SK-N-SH (cell line): ENCODE measurements at regions not wholly inside any gene's neighbourhood (a gene's known extent, or its start where the extent isn't known, plus 50 kb on each side); places are given as distances from the start of the nearest gene placed in this dataset.

Experiments used
- CTCF ChIA-PET: fragments of 300-600, 350-600 bp; formaldehyde crosslinking; extraction: SDS; loops from one replicate; lab custom pipeline; 2021; lab: Yijun Ruan, JAX
- POLR2A ChIA-PET: fragments of 350-600 bp; sonication (Branson Sonifier 250); formaldehyde crosslinking; extraction: SDS; loops from one replicate; lab custom pipeline; 2020; ENCODE audit warnings: antibody characterized with exemption, inconsistent platforms; lab: Yijun Ruan, JAX
- DNase-seq: peaks from one replicate; pipeline ENCODE4 v3.0.0; 2012
- H2AFZ ChIP-seq: fragments of 200-600 bp; sonication (generic); 2 replicates; pipeline ENCODE4 v1.8.1; 2016; ENCODE audit warnings: antibody characterized with exemption, mild to moderate bottlenecking, low read depth
- H3F3A ChIP-seq: fragments of 200-600 bp; sonication (generic); replicated peaks from 2 replicates; pipeline ENCODE3; 2016; ENCODE audit warnings: antibody characterized with exemption, mild to moderate bottlenecking; ENCODE audit not compliant: insufficient read depth
- H3K27ac ChIP-seq, 2 experiments: fragments of 200-500 bp in 1 of 2; fragments of 200-600 bp in 1 of 2; sonication (Bioruptor generic) in 1 of 2; sonication (generic), shearing (Covaris generic) in 1 of 2; 2 replicates each; pipeline versions ENCODE4 v1.5.1 to v1.6.1; 2014 to 2016; ENCODE audit warnings: low read depth in 2 of 2, inconsistent platforms in 1 of 2, low read length in 1 of 2, mild to moderate bottlenecking in 1 of 2, mixed read lengths in 1 of 2
- H3K27me3 ChIP-seq: fragments of 200-600 bp; sonication (generic), shearing (Covaris generic); 2 replicates; pipeline ENCODE4 v1.6.1; 2016; ENCODE audit warnings: mixed run types; ENCODE audit not compliant: insufficient read depth
- H3K36me3 ChIP-seq, 2 experiments: fragments of 200-500 bp in 1 of 2; fragments of 200-600 bp in 1 of 2; sonication (Bioruptor generic) in 1 of 2; sonication (generic) in 1 of 2; replicated peaks in 1 of 2; 2 replicates each; pipeline versions ENCODE3 to v1.5.1; 2014 to 2016; ENCODE audit warnings: low read length in 1 of 2, mild to moderate bottlenecking in 1 of 2; ENCODE audit not compliant: insufficient read depth in 2 of 2, control insufficient read depth in 1 of 2
- H3K4me1 ChIP-seq, 2 experiments: fragments of 200-500 bp in 1 of 2; fragments of 200-600 bp in 1 of 2; sonication (Bioruptor generic) in 1 of 2; sonication (generic), shearing (Covaris generic) in 1 of 2; 2 replicates each; pipeline versions ENCODE4 v1.5.1 to v1.6.1; 2014 to 2016; ENCODE audit warnings: low read depth in 1 of 2, low read length in 1 of 2, mixed run types in 1 of 2; ENCODE audit not compliant: insufficient read depth in 2 of 2, control insufficient read depth in 1 of 2
- H3K4me2 ChIP-seq: fragments of 200-600 bp; sonication (generic), shearing (Covaris generic); 2 replicates; pipeline ENCODE4 v1.6.1; 2017; ENCODE audit warnings: mixed run types
- H3K4me3 ChIP-seq, 2 experiments: fragments of 200-500 bp in 1 of 2; fragments of 200-600 bp in 1 of 2; sonication (Bioruptor generic) in 1 of 2; sonication (generic), shearing (Covaris generic) in 1 of 2; 2 replicates each; pipeline versions ENCODE4 v1.5.1 to v1.8.1; 2014 to 2016; ENCODE audit warnings: low read depth in 2 of 2, inconsistent platforms in 1 of 2, low read length in 1 of 2, mild to moderate bottlenecking in 1 of 2, mixed read lengths in 1 of 2, moderate library complexity in 1 of 2
- H3K79me2 ChIP-seq: fragments of 200-600 bp; sonication (generic); 2 replicates; pipeline ENCODE4 v1.8.1; 2017; ENCODE audit warnings: mild to moderate bottlenecking; ENCODE audit not compliant: insufficient read depth
- H3K9ac ChIP-seq: fragments of 200-600 bp; sonication (generic); 2 replicates; pipeline ENCODE4 v1.6.1; 2017; ENCODE audit warnings: mixed run types
- H3K9me2 ChIP-seq: fragments of 200-600 bp; sonication (generic); 2 replicates; pipeline ENCODE4 v1.6.1; 2017; ENCODE audit warnings: mixed run types
- H3K9me3 ChIP-seq: fragments of 200-600 bp; sonication (generic); 2 replicates; pipeline ENCODE4 v1.6.1; 2017; ENCODE audit warnings: mixed run types, mild to moderate bottlenecking, moderate library complexity
- H4K20me1 ChIP-seq: fragments of 200-600 bp; sonication (generic); 2 replicates; pipeline ENCODE4 v1.6.1; 2017; ENCODE audit warnings: mild to moderate bottlenecking, mixed run types; ENCODE audit not compliant: insufficient read depth
- ELF1 ChIP-seq: IDR thresholded peaks from 2 replicates; pipeline ENCODE4 v1.4.0; 2012
- EP300 ChIP-seq, 2 experiments: IDR thresholded peaks; 2 replicates each; pipeline versions ENCODE4 v1.4.0 to v1.6.1; 2012; ENCODE audit warnings: borderline replicate concordance in 1 of 2, low read depth in 1 of 2, low read length in 1 of 2
- EZH2phosphoT487 ChIP-seq: fragments of 200-600 bp; sonication (generic); IDR thresholded peaks from 2 replicates; pipeline ENCODE4 v1.6.1; 2017; ENCODE audit warnings: low read depth, mixed run types, mild to moderate bottlenecking, antibody characterized with exemption, moderate library complexity, borderline replicate concordance
- FOXJ3 ChIP-seq: sonication (generic); formaldehyde crosslinking; IDR thresholded peaks from 2 replicates; pipeline ENCODE4 v1.5.1; 2020; ENCODE audit warnings: mild to moderate bottlenecking, missing genetic modification reagents
- GABPA ChIP-seq: IDR thresholded peaks from 2 replicates; pipeline ENCODE4 v1.4.0; 2012; ENCODE audit warnings: low read depth, mild to moderate bottlenecking
- IRF3 ChIP-seq: fragments of 150-350 bp; IDR thresholded peaks from 2 replicates; pipeline ENCODE4 v1.6.1; 2016; ENCODE audit warnings: mild to moderate bottlenecking, low read depth, low read length
- NFIC ChIP-seq: IDR thresholded peaks from 2 replicates; pipeline ENCODE4 v1.4.0; 2012; ENCODE audit warnings: borderline replicate concordance
- REST ChIP-seq: IDR thresholded peaks from 2 replicates; pipeline ENCODE4 v1.6.1; 2012; ENCODE audit warnings: mild to moderate bottlenecking, low read depth, low read length, moderate library complexity
- RXRA ChIP-seq: IDR thresholded peaks from 2 replicates; pipeline ENCODE4 v1.4.0; 2012; ENCODE audit warnings: low read depth, mild to moderate bottlenecking, borderline replicate concordance
- SMC3 ChIP-seq: IDR thresholded peaks from 2 replicates; pipeline ENCODE4 v1.6.1; 2012; ENCODE audit warnings: low read depth, low read length, improper control_type of control experiment
- TCF12 ChIP-seq: IDR thresholded peaks from 2 replicates; pipeline ENCODE4 v1.4.0; 2012
- TEAD4 ChIP-seq: IDR thresholded peaks from 2 replicates; pipeline ENCODE4 v1.4.0; 2012; ENCODE audit warnings: mild to moderate bottlenecking, borderline replicate concordance; ENCODE audit not compliant: insufficient read depth
- WGBS: methylation state at CpG from one replicate; pipeline ENCODE4 v1.1.6; 2017; ENCODE audit warnings: low lambda C conversion rate; 5-methylcytosine and 5-hydroxymethylcytosine counted together

- CTCF ChIA-PET = no interaction called here
- POLR2A ChIA-PET = no interaction called here
Observed at GRCh38 chr2:242011991-242012764, 142.6 kb downstream of the RTP5 start.

More at GRCh38 chr2:242011991-242012764, 142.6 kb downstream of the RTP5 start:
- 85% methylated on average over 38 of the region's 40 CpGs for WGBS
- no peaks in the 10 kb centered on the region for H3K9me2 ChIP-seq
- no peaks in the 10 kb centered on the region for H4K20me1 ChIP-seq
- no peak overlapping the region for H3K4me3 ChIP-seq
- no peaks in the 10 kb centered on the region for H3K79me2 ChIP-seq
- no peaks in the 10 kb centered on the region for H3K9me3 ChIP-seq
- DNase-seq = no peak
- H3K9ac ChIP-seq = no peak overlapping the region
- no peak overlapping the region for H3K27ac ChIP-seq
- H3K36me3 ChIP-seq = no peaks in the 10 kb centered on the region
- H2AFZ ChIP-seq = no peak overlapping the region
- H3K4me1 ChIP-seq = no peaks in the 10 kb centered on the region; a peak in 1 of 4 replicates
- no peaks in the 10 kb centered on the region for H3K27me3 ChIP-seq
- no peak for TF ChIP-seq IRF3
- no peak for TF ChIP-seq SMC3
- no peak for TF ChIP-seq REST
- no peak for TF ChIP-seq GABPA
- TF ChIP-seq EZH2phosphoT487 = no peak
- TF ChIP-seq TCF12 = no peak
- no peak for TF ChIP-seq NFIC
- no peak for TF ChIP-seq ELF1
- no peak for TF ChIP-seq TEAD4
- TF ChIP-seq FOXJ3 (CRISPR knock-in tag) = no peak
- TF ChIP-seq EP300 (IDR thresholded peaks at IDR 0.05; ENCODE audit: borderline replicate concordance in 1 of 2, low read depth in 1 of 2, low read length in 1 of 2) = no peak
- no peak for TF ChIP-seq RXRA
- H3F3A ChIP-seq = peaks cover 14% of the 10 kb centered on the region
- H3K4me2 ChIP-seq = no peak overlapping the region
